GM21528 (cell line): ENCODE measurements at regions not wholly inside any gene's neighbourhood (a gene's known extent, or its start where the extent isn't known, plus 50 kb on each side); places are given as distances from the start of the nearest gene placed in this dataset.
"Not testable (repeated sequence)": the region's sequence is repeated elsewhere in the genome, so short reads cannot be mapped to it uniquely, and the experiment has no call there.

ENCODE experiments used
- ATAC-seq: cut with Tn5 transposase; IDR thresholded peaks from one replicate; pipeline ENCODE4 v1.9.1; 2021; ENCODE audit warnings: mild to moderate bottlenecking, moderate library complexity; ENCODE audit not compliant: unreplicated experiment, low FRiP score

- ATAC-seq, result no peak
Measured at GRCh38 chr12:87369161-87369560, 660.0 kb downstream of the C12orf50 start.

GRCh38 chr12:87368259-87368658 lies 660.9 kb downstream of the C12orf50 start:
- ATAC-seq, result no peak

- no peak for ATAC-seq
Measured at GRCh38 chr12:87365423-87365822, 663.8 kb downstream of the C12orf50 start.

- no peak for ATAC-seq
Measured at GRCh38 chr12:87363497-87364084, 665.6 kb downstream of the C12orf50 start.

DNA sequence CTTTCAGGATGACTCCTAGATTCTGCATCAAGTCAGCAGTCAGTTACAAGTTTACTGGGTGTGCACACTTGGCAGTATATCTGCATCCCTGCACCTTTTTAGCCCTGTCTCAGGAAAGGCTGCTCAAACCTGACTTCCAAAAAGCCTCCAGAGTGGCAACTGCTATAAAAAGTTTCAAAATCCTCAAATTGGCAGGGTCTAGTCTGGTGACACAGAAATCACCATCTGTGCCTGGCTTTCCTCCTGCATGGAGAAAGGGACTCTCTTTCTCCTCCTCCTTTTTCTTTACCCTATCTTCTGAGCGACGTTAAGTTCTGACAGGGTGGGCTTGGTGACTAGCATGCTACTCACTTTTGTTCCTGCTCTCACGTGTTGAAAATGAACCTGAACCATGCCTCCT lies 679.5 kb downstream of the C12orf50 start:
- ATAC-seq, result no peak

- no peak for ATAC-seq
Measured at GRCh38 chr12:87348071-87348470, 681.1 kb downstream of the C12orf50 start.

DNA sequence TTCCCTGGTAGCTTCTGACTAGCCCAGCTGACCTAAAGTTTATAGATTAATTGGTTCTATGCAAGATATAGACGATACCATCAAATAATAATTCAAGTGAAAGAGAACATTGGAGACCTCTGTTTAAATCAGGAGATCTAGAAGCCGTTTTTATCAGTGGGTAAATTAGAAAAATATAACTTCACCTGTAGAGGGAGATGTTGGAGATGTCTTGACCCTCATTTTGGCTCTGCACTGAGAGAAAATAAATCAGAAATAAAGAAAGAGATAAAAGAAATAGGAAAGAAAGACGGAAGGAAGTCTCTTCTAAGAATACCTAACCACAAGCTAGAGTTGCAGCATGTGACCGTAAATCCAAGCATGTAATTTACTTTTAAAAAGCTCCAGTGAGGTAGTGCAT lies 684.5 kb downstream of the C12orf50 start:
- ATAC-seq, result no peak

DNA sequence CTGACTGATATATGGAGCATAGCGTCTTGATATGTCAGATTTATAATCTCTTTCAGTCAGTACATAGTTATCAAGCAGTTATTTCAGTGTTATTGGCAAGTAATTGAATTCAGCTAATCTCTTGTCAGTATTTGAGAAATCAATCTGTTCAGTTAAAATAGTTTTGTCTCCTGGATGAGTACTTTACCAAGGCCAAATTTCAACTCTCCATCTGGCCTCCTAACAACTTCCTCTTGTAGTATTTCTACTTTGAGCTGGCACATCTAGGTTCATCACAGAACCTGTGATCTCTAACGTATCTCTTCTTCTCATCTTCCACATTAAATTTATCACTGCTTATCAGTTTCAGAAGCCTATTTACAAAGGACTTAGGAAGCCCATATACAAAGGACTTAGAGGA lies 690.5 kb downstream of the C12orf50 start:
- ATAC-seq, result no peak

GRCh38 chr12:87336814-87337336 lies 692.3 kb downstream of the C12orf50 start:
- no peak for ATAC-seq

DNA sequence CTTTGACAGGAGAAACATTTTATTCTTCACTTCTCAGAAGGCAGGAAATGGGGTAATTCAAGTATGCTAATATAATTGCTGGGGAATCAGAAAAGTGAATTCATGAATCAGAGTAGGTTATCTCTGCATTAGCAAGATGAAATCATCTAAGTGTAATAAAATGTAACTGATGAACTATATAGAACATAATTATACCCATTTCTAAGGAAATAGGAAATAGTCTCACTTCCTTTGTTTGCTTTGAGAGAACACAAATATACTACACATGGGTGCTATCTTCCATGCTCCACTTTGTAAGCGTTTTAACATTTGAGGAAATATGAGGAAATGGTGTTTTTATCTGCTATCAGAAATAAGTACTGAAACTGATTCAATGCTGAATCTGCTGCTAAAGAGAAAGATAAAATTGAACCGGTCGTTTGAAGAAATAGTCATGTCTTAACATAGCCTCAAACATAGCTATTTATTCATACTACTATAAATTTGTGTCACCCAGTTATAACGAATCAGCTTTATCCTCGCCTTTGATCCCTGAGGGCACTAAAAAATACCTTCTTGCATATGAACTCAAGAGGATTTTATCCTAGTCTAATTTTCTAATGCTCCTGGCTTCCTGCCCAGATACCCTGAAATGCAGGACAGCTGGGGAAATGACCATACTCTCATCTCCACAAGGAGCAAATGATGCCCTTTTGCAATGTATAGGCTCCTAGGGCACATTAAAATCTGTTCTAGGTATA lies 696.0 kb downstream of the C12orf50 start:
- no peak for ATAC-seq

GRCh38 chr12:87330071-87330555 lies 699.1 kb downstream of the C12orf50 start:
- not testable (repeated sequence) for ATAC-seq

- ATAC-seq, result no peak
Measured at GRCh38 chr12:87329076-87329863, 699.9 kb downstream of the C12orf50 start.

DNA sequence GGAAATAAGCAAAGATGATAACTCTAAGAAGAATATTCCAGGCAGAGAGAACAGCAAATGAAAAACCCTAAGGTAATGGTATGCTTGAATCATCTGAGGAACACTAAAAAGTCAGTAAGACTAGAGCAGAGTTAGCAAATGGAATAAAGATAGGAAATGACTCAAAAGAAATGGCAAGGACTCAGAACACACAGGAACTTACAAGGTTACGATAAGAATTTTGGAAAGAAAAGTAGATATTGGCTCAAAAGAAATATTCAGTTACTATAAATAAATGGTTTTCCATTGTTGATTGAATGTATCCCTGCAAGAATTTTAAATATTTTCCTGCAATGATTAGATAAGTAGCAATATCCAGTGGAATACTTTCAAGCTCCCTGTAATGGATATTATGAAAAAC lies 705.8 kb downstream of the C12orf50 start:
- no peak for ATAC-seq

GRCh38 chr12:87320724-87321123 lies 708.5 kb downstream of the C12orf50 start:
- ATAC-seq, result no peak

GRCh38 chr12:87317302-87317701 lies 711.9 kb downstream of the C12orf50 start:
- no peak for ATAC-seq

DNA sequence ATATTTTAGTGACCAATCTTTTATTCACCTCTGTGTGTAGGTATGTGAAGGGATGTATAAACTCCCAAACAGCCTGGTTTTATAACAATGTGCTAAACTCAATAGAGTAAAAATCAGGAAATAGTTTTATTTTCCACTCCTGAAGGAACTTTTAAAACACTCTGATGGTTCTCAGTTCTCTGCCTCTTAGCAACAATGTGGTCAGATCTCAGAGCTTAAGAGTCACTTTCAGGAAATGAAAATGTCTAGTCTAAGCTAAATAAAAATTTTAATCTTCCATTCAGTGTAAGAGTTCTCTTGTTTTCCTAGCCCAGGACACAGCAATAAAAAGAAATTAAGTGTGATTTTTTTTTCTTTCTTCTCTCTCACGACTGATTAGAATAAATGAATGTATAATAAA lies 718.0 kb downstream of the C12orf50 start:
- peak; percentile 91 for ATAC-seq

- no peak for ATAC-seq
Measured at GRCh38 chr12:87310126-87310525, 719.1 kb downstream of the C12orf50 start.

GRCh38 chr12:87305481-87305880 lies 723.7 kb downstream of the C12orf50 start:
- ATAC-seq, result peak; percentile 57

GRCh38 chr12:87304406-87304805 lies 724.8 kb downstream of the C12orf50 start:
- ATAC-seq, result no peak

- ATAC-seq, result no peak
Measured at GRCh38 chr12:87303396-87304012, 725.7 kb downstream of the C12orf50 start.
